ENCODE measurements at regions not wholly inside any gene's neighbourhood (a gene's known extent, or its start where the extent isn't known, plus 50 kb on each side); places are given as distances from the start of the nearest gene placed in this dataset.

GRCh38 chr5:175056831-175057230, 332.4 kb downstream of the MSX2 start:
- TF ChIP-seq CTCF (IDR thresholded peaks at IDR 0.05) (no peak), MAX (CRISPR knock-in tag; IDR thresholded peaks at IDR 0.05) (no peak), ZBTB21 (CRISPR knock-in tag; IDR thresholded peaks at IDR 0.05; ENCODE audit: borderline replicate concordance) (no peak), USF2 (CRISPR knock-in tag; IDR thresholded peaks at IDR 0.05) (no peak), SP1 (CRISPR knock-in tag; conservative IDR thresholded peaks at IDR 0.05) (no peak), E2F4 (CRISPR knock-in tag; IDR thresholded peaks at IDR 0.05; ENCODE audit: borderline replicate concordance, low read depth) (no peak), ATF2 (CRISPR knock-in tag; IDR thresholded peaks at IDR 0.05; ENCODE audit: borderline replicate concordance, low read depth) (no peak), E2F1 (CRISPR knock-in tag; IDR thresholded peaks at IDR 0.05) (no peak), FOXP4 (CRISPR knock-in tag; IDR thresholded peaks at IDR 0.05) (no peak), HMGXB4 (CRISPR knock-in tag; IDR thresholded peaks at IDR 0.05) (no peak), AFF4 (CRISPR knock-in tag; IDR thresholded peaks at IDR 0.05; ENCODE audit: borderline replicate concordance) (no peak), TEAD4 (CRISPR knock-in tag; IDR thresholded peaks at IDR 0.05) (no peak), ZBTB43 (CRISPR knock-in tag; IDR thresholded peaks at IDR 0.05) (no peak), NR3C1 (CRISPR knock-in tag; conservative IDR thresholded peaks at IDR 0.05; ENCODE audit: low read depth) (no peak)

Data from WTC11 (cell line).